HUES64 (cell line): ENCODE measurements at regions not wholly inside any gene's neighbourhood (a gene's known extent, or its start where the extent isn't known, plus 50 kb on each side); places are given as distances from the start of the nearest gene placed in this dataset.

Experiments
- H3K27ac ChIP-seq: 2 replicates; pipeline ENCODE4 v1.7.0; 2013; ENCODE audit warnings: low read depth, low read length, inconsistent platforms
- H3K27me3 ChIP-seq: 2 replicates; pipeline ENCODE4 v1.6.1; 2013; ENCODE audit warnings: mild to moderate bottlenecking, low read length; ENCODE audit not compliant: insufficient read depth
- H3K36me3 ChIP-seq: 2 replicates; pipeline ENCODE4 v1.6.1; 2013; ENCODE audit warnings: mild to moderate bottlenecking, low read length; ENCODE audit not compliant: insufficient read depth
- H3K4me1 ChIP-seq: 2 replicates; pipeline ENCODE4 v1.6.1; 2013; ENCODE audit warnings: mild to moderate bottlenecking, low read length, moderate library complexity; ENCODE audit not compliant: insufficient read depth
- H3K4me3 ChIP-seq: 2 replicates; pipeline ENCODE4 v1.5.1; 2013; ENCODE audit warnings: mild to moderate bottlenecking, low read length, moderate library complexity
- H3K9ac ChIP-seq: 2 replicates; pipeline ENCODE4 v1.6.1; 2013; ENCODE audit warnings: mild to moderate bottlenecking, low read depth, low read length
- H3K9me3 ChIP-seq: 2 replicates; pipeline ENCODE4 v1.6.1; 2013; ENCODE audit warnings: low read depth, low read length; ENCODE audit not compliant: insufficient read depth
- WGBS: fragments of 150-250, 120-280 bp; methylation state at CpG from one replicate; pipeline ENCODE4 v1.1.7; 2013; ENCODE audit warnings: missing lambda C conversion rate; 5-methylcytosine and 5-hydroxymethylcytosine counted together

GRCh38 chr3:63004448-63004847 lies 129.2 kb upstream of the CADPS start:
- H3K9ac ChIP-seq: no peak overlapping the region
- WGBS: 87% methylated on average over 3 of the region's 3 CpGs

GRCh38 chr3:63015614-63016309 lies 140.5 kb upstream of the CADPS start:
- no peaks in the 10 kb centered on the region for H3K36me3 ChIP-seq
- peak overlapping the region; percentile 89 for H3K27ac ChIP-seq
- H3K4me3 ChIP-seq: no peak overlapping the region
- H3K9ac ChIP-seq: peak overlapping the region; percentile 81
- 64% methylated on average over 11 of the region's 11 CpGs for WGBS
- no peaks in the 10 kb centered on the region for H3K27me3 ChIP-seq
- H3K4me1 ChIP-seq: peaks cover 16% of the 10 kb centered on the region
- no peaks in the 10 kb centered on the region for H3K9me3 ChIP-seq

More at GRCh38 chr3:63004448-63004847, 129.2 kb upstream of the CADPS start:
- Histone ChIP-seq H3K27me3 (no peaks in the 10 kb centered on the region), H3K4me3 (no peak overlapping the region), H3K9me3 (0 out of 2 replicates have a peak, but pooled peaks cover 11% of the 10 kb centered on the region), H3K4me1 (no peaks in the 10 kb centered on the region), H3K36me3 (peaks cover 19% of the 10 kb centered on the region), H3K27ac (no peak overlapping the region)

- no peak overlapping the region for H3K9ac ChIP-seq
- H3K36me3 ChIP-seq: no peaks in the 10 kb centered on the region
- WGBS: 88% methylated on average over 2 of the region's 2 CpGs
- no peaks in the 10 kb centered on the region for H3K27me3 ChIP-seq
- H3K4me3 ChIP-seq: no peak overlapping the region
- H3K9me3 ChIP-seq: no peaks in the 10 kb centered on the region
- H3K27ac ChIP-seq: no peak overlapping the region
- no peaks in the 10 kb centered on the region for H3K4me1 ChIP-seq
Observed at GRCh38 chr3:63022114-63022513, 146.9 kb upstream of the CADPS start.

GRCh38 chr3:63026722-63027121 lies 151.5 kb upstream of the CADPS start:
- Histone ChIP-seq H3K36me3 (no peaks in the 10 kb centered on the region), H3K4me1 (no peaks in the 10 kb centered on the region), H3K27ac (no peak overlapping the region), H3K4me3 (no peak overlapping the region), H3K9me3 (no peaks in the 10 kb centered on the region), H3K9ac (no peak overlapping the region), H3K27me3 (no peaks in the 10 kb centered on the region)
- 89% methylated on average over 2 of the region's 2 CpGs for WGBS

GRCh38 chr3:63029326-63029725 lies 154.1 kb upstream of the CADPS start:
- 91% methylated on average over 2 of the region's 3 CpGs for WGBS
- no peaks in the 10 kb centered on the region for H3K36me3 ChIP-seq
- no peak overlapping the region for H3K9ac ChIP-seq
- no peaks in the 10 kb centered on the region for H3K4me1 ChIP-seq
- H3K9me3 ChIP-seq: no peaks in the 10 kb centered on the region
- H3K4me3 ChIP-seq: no peak overlapping the region
- no peak overlapping the region for H3K27ac ChIP-seq
- H3K27me3 ChIP-seq: no peaks in the 10 kb centered on the region

- Histone ChIP-seq H3K4me1 (no peaks in the 10 kb centered on the region), H3K36me3 (no peaks in the 10 kb centered on the region), H3K27ac (no peak overlapping the region), H3K9me3 (no peaks in the 10 kb centered on the region), H3K4me3 (no peak overlapping the region), H3K9ac (no peak overlapping the region), H3K27me3 (no peaks in the 10 kb centered on the region)
- 82% methylated on average over 1 of the region's 1 CpG for WGBS
Observed at GRCh38 chr3:63029921-63030320, 154.7 kb upstream of the CADPS start.

GRCh38 chr3:63030666-63031065 lies 155.4 kb upstream of the CADPS start:
- no peaks in the 10 kb centered on the region for H3K9me3 ChIP-seq
- 95% methylated on average over 6 of the region's 6 CpGs for WGBS

GRCh38 chr3:63032881-63033280 lies 157.7 kb upstream of the CADPS start:
- Histone ChIP-seq H3K9me3 (no peaks in the 10 kb centered on the region), H3K4me3 (no peak overlapping the region), H3K27ac (no peak overlapping the region), H3K9ac (no peak overlapping the region), H3K4me1 (no peaks in the 10 kb centered on the region), H3K27me3 (no peaks in the 10 kb centered on the region), H3K36me3 (no peaks in the 10 kb centered on the region)

More at GRCh38 chr3:63030666-63031065, 155.4 kb upstream of the CADPS start:
- Histone ChIP-seq H3K36me3 (no peaks in the 10 kb centered on the region), H3K9ac (no peak overlapping the region), H3K4me1 (no peaks in the 10 kb centered on the region), H3K4me3 (no peak overlapping the region), H3K27ac (no peak overlapping the region), H3K27me3 (no peaks in the 10 kb centered on the region)

- H3K4me1 ChIP-seq: no peaks in the 10 kb centered on the region
- no peak overlapping the region for H3K9ac ChIP-seq
- H3K36me3 ChIP-seq: no peaks in the 10 kb centered on the region
- H3K4me3 ChIP-seq: no peak overlapping the region
- no peaks in the 10 kb centered on the region for H3K27me3 ChIP-seq
- no peaks in the 10 kb centered on the region for H3K9me3 ChIP-seq
- no peak overlapping the region for H3K27ac ChIP-seq
- 80% methylated on average over 1 of the region's 1 CpG for WGBS
Observed at GRCh38 chr3:63034101-63034500, 158.9 kb upstream of the CADPS start.

- H3K27ac ChIP-seq: no peak overlapping the region
- H3K27me3 ChIP-seq: no peaks in the 10 kb centered on the region
- H3K4me3 ChIP-seq: no peak overlapping the region
- H3K36me3 ChIP-seq: no peaks in the 10 kb centered on the region
- no peaks in the 10 kb centered on the region for H3K9me3 ChIP-seq
- H3K4me1 ChIP-seq: no peaks in the 10 kb centered on the region
- no peak overlapping the region for H3K9ac ChIP-seq
- 92% methylated on average over 2 of the region's 4 CpGs for WGBS
Observed at GRCh38 chr3:63037116-63037515, 161.9 kb upstream of the CADPS start.

- H3K36me3 ChIP-seq: no peaks in the 10 kb centered on the region
- no peak overlapping the region for H3K4me3 ChIP-seq
- H3K9ac ChIP-seq: no peak overlapping the region
- H3K9me3 ChIP-seq: no peaks in the 10 kb centered on the region
- WGBS: 94% methylated on average over 2 of the region's 3 CpGs
- H3K27ac ChIP-seq: no peak overlapping the region
- no peaks in the 10 kb centered on the region for H3K27me3 ChIP-seq
- peaks cover 9% of the 10 kb centered on the region for H3K4me1 ChIP-seq
Observed at GRCh38 chr3:63042833-63043232, 167.6 kb upstream of the CADPS start.

GRCh38 chr3:63043631-63044030 lies 168.4 kb upstream of the CADPS start:
- H3K4me3 ChIP-seq: no peak overlapping the region
- H3K27ac ChIP-seq: no peak overlapping the region
- H3K9me3 ChIP-seq: no peaks in the 10 kb centered on the region
- WGBS: 83% methylated on average over 1 of the region's 1 CpG
- no peaks in the 10 kb centered on the region for H3K27me3 ChIP-seq
- no peak overlapping the region for H3K9ac ChIP-seq
- H3K36me3 ChIP-seq: no peaks in the 10 kb centered on the region
- peaks cover 9% of the 10 kb centered on the region for H3K4me1 ChIP-seq
